ENCODE measurements at regions not wholly inside any gene's neighbourhood (a gene's known extent, or its start where the extent isn't known, plus 50 kb on each side); places are given as distances from the start of the nearest gene placed in this dataset.

DNA sequence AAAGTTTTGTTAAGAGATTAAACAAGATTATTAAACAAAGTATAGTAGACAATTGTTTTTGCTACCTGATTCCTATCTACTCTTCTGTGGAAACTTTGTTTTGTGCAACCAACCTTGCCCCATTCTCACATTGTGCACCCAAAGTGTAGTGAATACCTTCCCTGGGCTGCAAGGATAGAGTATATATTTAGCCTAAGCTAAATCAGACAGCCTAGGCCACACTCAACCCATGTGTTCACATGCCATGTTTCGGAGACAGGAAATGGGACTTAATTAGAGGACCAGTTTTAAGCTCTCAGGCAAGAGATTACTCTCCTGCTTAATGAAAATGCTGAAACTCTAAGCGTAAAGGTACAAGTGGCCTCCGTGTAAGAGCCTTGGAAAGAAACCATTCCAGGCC, 734.9 kb upstream of the USP15 start:
- no peak for TF ChIP-seq GABPA (IDR thresholded peaks at IDR 0.05; ENCODE audit: low read depth)
- TF ChIP-seq POLR2AphosphoS5 (IDR thresholded peaks at IDR 0.05; ENCODE audit: low read depth), result no peak
- TF ChIP-seq, protein P1, sequence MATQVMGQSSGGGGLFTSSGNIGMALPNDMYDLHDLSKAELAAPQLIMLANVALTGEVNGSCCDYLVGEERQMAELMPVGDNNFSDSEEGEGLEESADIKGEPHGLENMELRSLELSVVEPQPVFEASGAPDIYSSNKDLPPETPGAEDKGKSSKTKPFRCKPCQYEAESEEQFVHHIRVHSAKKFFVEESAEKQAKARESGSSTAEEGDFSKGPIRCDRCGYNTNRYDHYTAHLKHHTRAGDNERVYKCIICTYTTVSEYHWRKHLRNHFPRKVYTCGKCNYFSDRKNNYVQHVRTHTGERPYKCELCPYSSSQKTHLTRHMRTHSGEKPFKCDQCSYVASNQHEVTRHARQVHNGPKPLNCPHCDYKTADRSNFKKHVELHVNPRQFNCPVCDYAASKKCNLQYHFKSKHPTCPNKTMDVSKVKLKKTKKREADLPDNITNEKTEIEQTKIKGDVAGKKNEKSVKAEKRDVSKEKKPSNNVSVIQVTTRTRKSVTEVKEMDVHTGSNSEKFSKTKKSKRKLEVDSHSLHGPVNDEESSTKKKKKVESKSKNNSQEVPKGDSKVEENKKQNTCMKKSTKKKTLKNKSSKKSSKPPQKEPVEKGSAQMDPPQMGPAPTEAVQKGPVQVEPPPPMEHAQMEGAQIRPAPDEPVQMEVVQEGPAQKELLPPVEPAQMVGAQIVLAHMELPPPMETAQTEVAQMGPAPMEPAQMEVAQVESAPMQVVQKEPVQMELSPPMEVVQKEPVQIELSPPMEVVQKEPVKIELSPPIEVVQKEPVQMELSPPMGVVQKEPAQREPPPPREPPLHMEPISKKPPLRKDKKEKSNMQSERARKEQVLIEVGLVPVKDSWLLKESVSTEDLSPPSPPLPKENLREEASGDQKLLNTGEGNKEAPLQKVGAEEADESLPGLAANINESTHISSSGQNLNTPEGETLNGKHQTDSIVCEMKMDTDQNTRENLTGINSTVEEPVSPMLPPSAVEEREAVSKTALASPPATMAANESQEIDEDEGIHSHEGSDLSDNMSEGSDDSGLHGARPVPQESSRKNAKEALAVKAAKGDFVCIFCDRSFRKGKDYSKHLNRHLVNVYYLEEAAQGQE (IDR thresholded peaks at IDR 0.05; ENCODE audit: insufficient replicate concordance, low read depth), result no peak
- no peak for TF ChIP-seq SPI1 (IDR thresholded peaks at IDR 0.05; ENCODE audit: borderline replicate concordance, low read depth)
- TF ChIP-seq, protein P2, sequence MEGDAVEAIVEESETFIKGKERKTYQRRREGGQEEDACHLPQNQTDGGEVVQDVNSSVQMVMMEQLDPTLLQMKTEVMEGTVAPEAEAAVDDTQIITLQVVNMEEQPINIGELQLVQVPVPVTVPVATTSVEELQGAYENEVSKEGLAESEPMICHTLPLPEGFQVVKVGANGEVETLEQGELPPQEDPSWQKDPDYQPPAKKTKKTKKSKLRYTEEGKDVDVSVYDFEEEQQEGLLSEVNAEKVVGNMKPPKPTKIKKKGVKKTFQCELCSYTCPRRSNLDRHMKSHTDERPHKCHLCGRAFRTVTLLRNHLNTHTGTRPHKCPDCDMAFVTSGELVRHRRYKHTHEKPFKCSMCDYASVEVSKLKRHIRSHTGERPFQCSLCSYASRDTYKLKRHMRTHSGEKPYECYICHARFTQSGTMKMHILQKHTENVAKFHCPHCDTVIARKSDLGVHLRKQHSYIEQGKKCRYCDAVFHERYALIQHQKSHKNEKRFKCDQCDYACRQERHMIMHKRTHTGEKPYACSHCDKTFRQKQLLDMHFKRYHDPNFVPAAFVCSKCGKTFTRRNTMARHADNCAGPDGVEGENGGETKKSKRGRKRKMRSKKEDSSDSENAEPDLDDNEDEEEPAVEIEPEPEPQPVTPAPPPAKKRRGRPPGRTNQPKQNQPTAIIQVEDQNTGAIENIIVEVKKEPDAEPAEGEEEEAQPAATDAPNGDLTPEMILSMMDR (IDR thresholded peaks at IDR 0.05; ENCODE audit: insufficient read depth, low read length), result no peak
- no peak overlapping the region for H3K4me3 ChIP-seq (replicated peaks; ENCODE audit: insufficient read depth, low read length)
- no peak overlapping the region for H3K27ac ChIP-seq (replicated peaks)
- no peaks in the 10 kb centered on the region for H3K27me3 ChIP-seq (ENCODE audit: insufficient read depth, poor library complexity, severe bottlenecking)
- DNase-seq (ENCODE audit: low read depth in 1 of 2, low spot score in 1 of 2), result no peak

DNA sequence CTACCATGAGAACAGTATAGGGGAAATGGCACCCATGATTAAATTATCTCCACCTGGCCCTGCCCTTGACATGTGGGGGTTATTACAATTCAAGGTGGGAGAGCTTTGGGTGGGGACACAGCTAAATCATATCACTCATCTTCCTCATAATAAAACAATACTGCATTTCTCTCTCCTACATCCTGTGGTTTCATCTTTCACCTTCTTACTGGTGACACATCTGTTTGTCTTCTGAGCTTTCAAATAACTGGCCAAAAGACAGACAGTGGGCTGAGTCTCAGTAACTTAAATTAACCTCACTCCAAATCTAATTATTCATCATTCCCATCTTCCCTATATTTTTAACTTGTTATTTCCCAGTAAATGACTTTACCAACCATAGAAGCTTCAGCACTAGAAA, 729.7 kb upstream of the USP15 start:
- Histone ChIP-seq H3K27me3 (ENCODE audit: insufficient read depth, poor library complexity, severe bottlenecking) (no peaks in the 10 kb centered on the region), H3K4me3 (replicated peaks; ENCODE audit: insufficient read depth, low read length) (no peak overlapping the region), H3K27ac (replicated peaks) (no peak overlapping the region)
- no peak for DNase-seq (ENCODE audit: low read depth in 1 of 2, low spot score in 1 of 2)
- no peak for TF ChIP-seq POLR2AphosphoS5 (IDR thresholded peaks at IDR 0.05; ENCODE audit: low read depth)
- TF ChIP-seq SPI1 (IDR thresholded peaks at IDR 0.05; ENCODE audit: borderline replicate concordance, low read depth), result no peak
- TF ChIP-seq, protein P1 (IDR thresholded peaks at IDR 0.05; ENCODE audit: insufficient replicate concordance, low read depth), result no peak
- TF ChIP-seq, protein P2 (IDR thresholded peaks at IDR 0.05; ENCODE audit: insufficient read depth, low read length), result no peak
- TF ChIP-seq GABPA (IDR thresholded peaks at IDR 0.05; ENCODE audit: low read depth), result no peak

DNA sequence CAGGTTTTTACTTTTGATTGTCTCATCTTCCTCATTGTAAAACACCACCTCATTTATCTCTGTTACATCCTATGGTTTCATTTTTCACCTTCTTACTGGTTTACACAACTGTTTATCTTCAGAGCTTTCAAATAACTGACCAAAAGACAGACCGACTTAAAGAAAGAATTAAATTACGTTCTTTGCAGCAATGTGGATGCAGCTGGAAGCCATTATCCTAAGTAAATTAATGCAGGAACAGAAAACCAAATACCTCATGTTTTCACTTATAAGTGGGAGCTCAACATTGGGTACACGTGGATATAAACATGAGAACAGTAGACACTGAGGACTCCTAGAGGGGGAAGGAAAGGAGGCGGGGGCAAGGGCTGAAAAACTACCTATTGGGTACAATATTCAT, 729.0 kb upstream of the USP15 start:
- H3K27ac ChIP-seq (replicated peaks), result no peak overlapping the region
- no peak for DNase-seq (ENCODE audit: low read depth in 1 of 2, low spot score in 1 of 2)

More for the DNA sequence above, 729.0 kb upstream of the USP15 start:
- Histone ChIP-seq H3K4me3 (replicated peaks; ENCODE audit: insufficient read depth, low read length) (no peak overlapping the region), H3K27me3 (ENCODE audit: insufficient read depth, poor library complexity, severe bottlenecking) (no peaks in the 10 kb centered on the region)
- no peak for TF ChIP-seq POLR2AphosphoS5 (IDR thresholded peaks at IDR 0.05; ENCODE audit: low read depth)
- TF ChIP-seq GABPA (IDR thresholded peaks at IDR 0.05; ENCODE audit: low read depth), result no peak
- TF ChIP-seq, protein P1 (IDR thresholded peaks at IDR 0.05; ENCODE audit: insufficient replicate concordance, low read depth), result no peak
- no peak for TF ChIP-seq SPI1 (IDR thresholded peaks at IDR 0.05; ENCODE audit: borderline replicate concordance, low read depth)
- TF ChIP-seq, protein P2 (IDR thresholded peaks at IDR 0.05; ENCODE audit: insufficient read depth, low read length), result no peak
